HepG2 (cell line): ENCODE measurements at regions not wholly inside any gene's neighbourhood (a gene's known extent, or its start where the extent isn't known, plus 50 kb on each side); places are given as distances from the start of the nearest gene placed in this dataset.

Source experiments
- ATAC-seq: fragments of 200-7000 bp; cut with Tn5 transposase; 3 replicates; pipeline ENCODE4 v1.9.1; 2020; ENCODE audit warnings: mild to moderate bottlenecking, moderate library complexity
- BruUV-seq: library from RNA; stranded (reverse); fragments of 400-500 nt; replicated peaks from 2 replicates; lab custom pipeline; 2021; lab: Mats Ljungman, UMichigan
- CTCF ChIA-PET: fragments of 300-600 bp; formaldehyde crosslinking; extraction: SDS; loops from one replicate; lab custom pipeline; 2021; ENCODE audit warnings: low total read pairs, inconsistent platforms, low intra/inter-chr PET ratio; lab: Yijun Ruan, JAX
- POLR2A ChIA-PET: fragments of 350-600 bp; sonication (Branson Sonifier 250); formaldehyde crosslinking; loops from one replicate; lab custom pipeline; 2020; ENCODE audit warnings: antibody characterized with exemption, inconsistent platforms; lab: Yijun Ruan, JAX
- DNase-seq: peaks from one replicate; pipeline ENCODE4 v3.0.0-alpha.2; 2015; ENCODE audit warnings: low spot score
- FAIRE-seq: peaks from 3 replicates; lab custom pipeline; 2011; peaks lifted over from hg19 to GRCh38; lab: Jason Lieb, UNC
- H2AFZ ChIP-seq: one replicate; pipeline ENCODE4 v1.6.1; 2011; ENCODE audit warnings: low read length, inconsistent platforms
- H3K27ac ChIP-seq: fragments of 300-600 bp; 3 replicates; pipeline ENCODE4 v1.8.0; 2011; ENCODE audit warnings: mixed run types, mild to moderate bottlenecking, mixed read lengths, low read length, inconsistent platforms; ENCODE audit not compliant: insufficient read depth; ENCODE audit errors: extremely low read length
- H3K27me3 ChIP-seq, 2 experiments: fragments of 200-600 bp in 1 of 2; 2 replicates in 1 of 2; 3 replicates in 1 of 2; pipeline versions ENCODE4 v1.6.0 to v1.8.0; 2011; ENCODE audit warnings: low read length in 2 of 2, mild to moderate bottlenecking in 2 of 2, moderate library complexity in 2 of 2, inconsistent platforms in 1 of 2; ENCODE audit not compliant: insufficient read depth in 2 of 2, control insufficient read depth in 1 of 2
- H3K36me3 ChIP-seq, 2 experiments: fragments of 200-600 bp in 1 of 2; replicated peaks in 1 of 2; 2 replicates in 1 of 2; 3 replicates in 1 of 2; pipeline versions ENCODE4 v1.5.1 to v1.8.0; 2011; ENCODE audit warnings: low read length in 2 of 2, inconsistent platforms in 1 of 2; ENCODE audit not compliant: insufficient read depth in 2 of 2, control insufficient read depth in 1 of 2
- H3K4me1 ChIP-seq: 2 replicates; pipeline ENCODE4 v1.5.1; 2012; ENCODE audit warnings: low read length, inconsistent platforms; ENCODE audit not compliant: insufficient read depth
- H3K4me2 ChIP-seq: 2 replicates; pipeline ENCODE4 v1.6.0; 2011; ENCODE audit warnings: low read depth, low read length, inconsistent platforms
- H3K4me3 ChIP-seq, 3 experiments: fragments of 200-600 bp in 1 of 3; sonication (generic), shearing (Covaris generic) in 1 of 3; replicated peaks in 1 of 3; 2 replicates each; pipeline ENCODE4 v1.5.1; 2011 to 2016; ENCODE audit warnings: low read length in 3 of 3, inconsistent platforms in 2 of 3, low read depth in 2 of 3, mild to moderate bottlenecking in 2 of 3, control low read depth in 1 of 3, mixed read lengths in 1 of 3; ENCODE audit not compliant: insufficient read depth in 1 of 3
- H3K79me2 ChIP-seq: one replicate; pipeline ENCODE4 v1.6.1; 2011; ENCODE audit warnings: low read length, inconsistent platforms; ENCODE audit not compliant: insufficient read depth
- H3K9ac ChIP-seq: 2 replicates; pipeline ENCODE4 v1.6.0; 2011; ENCODE audit warnings: mild to moderate bottlenecking, low read depth, low read length, inconsistent platforms; ENCODE audit not compliant: insufficient read depth
- H3K9me3 ChIP-seq: 2 replicates; pipeline ENCODE4 v1.5.1; 2012; ENCODE audit warnings: mild to moderate bottlenecking, low read length
- H4K20me1 ChIP-seq: 2 replicates; pipeline ENCODE4 v1.6.0; 2011; ENCODE audit warnings: inconsistent platforms, mild to moderate bottlenecking, low read length, moderate library complexity; ENCODE audit not compliant: insufficient read depth
- AGO2 ChIP-seq: fragments of 200-400 bp; formaldehyde crosslinking; optimal IDR thresholded peaks from 2 replicates; pipeline ENCODE3; 2017; ENCODE audit warnings: mild to moderate bottlenecking, low read depth, low read length, moderate library complexity
- CCAR2 ChIP-seq: fragments of 200-400 bp; formaldehyde crosslinking; optimal IDR thresholded peaks from 2 replicates; pipeline ENCODE3; 2018; ENCODE audit warnings: low read depth, mild to moderate bottlenecking, low read length, moderate library complexity
- CCDC6 ChIP-seq: sonication (generic); formaldehyde crosslinking; IDR thresholded peaks from 2 replicates; pipeline ENCODE4 v1.8.1; 2022; ENCODE audit warnings: mild to moderate bottlenecking, missing genetic modification reagents, moderate library complexity
- FOXA3 ChIP-seq: IDR thresholded peaks from 2 replicates; pipeline ENCODE4 v1.6.1; 2016; ENCODE audit warnings: missing genetic modification reagents, missing compliant biosample characterization
- HDAC6 ChIP-seq: fragments of 200-600 bp; sonication (generic); IDR thresholded peaks from 2 replicates; pipeline ENCODE4 v1.7.0; 2017; ENCODE audit warnings: mild to moderate bottlenecking, antibody characterized with exemption, low read length, low read depth
- HIVEP1 ChIP-seq: sonication (generic); formaldehyde crosslinking; IDR thresholded peaks from 2 replicates; pipeline ENCODE4 v1.4.0; 2020; ENCODE audit warnings: mild to moderate bottlenecking, missing genetic modification reagents
- KDM5B ChIP-seq: sonication (generic); formaldehyde crosslinking; IDR thresholded peaks from 2 replicates; pipeline ENCODE4 v1.4.0; 2020; ENCODE audit warnings: missing genetic modification reagents, mild to moderate bottlenecking, borderline replicate concordance
- KMT2B ChIP-seq: IDR thresholded peaks from 2 replicates; pipeline ENCODE4 v1.6.1; 2016; ENCODE audit warnings: missing genetic modification reagents, missing compliant biosample characterization
- MEIS2 ChIP-seq: sonication (generic); formaldehyde crosslinking; IDR thresholded peaks from 2 replicates; pipeline ENCODE4 v1.9.0; 2021; ENCODE audit warnings: mild to moderate bottlenecking, missing genetic modification reagents
- PCBP1 ChIP-seq: fragments of 200-400 bp; formaldehyde crosslinking; IDR thresholded peaks from 2 replicates; pipeline ENCODE4 v1.6.1; 2017; ENCODE audit warnings: mild to moderate bottlenecking, low read depth, low read length, borderline replicate concordance
- RFX3 ChIP-seq: IDR thresholded peaks from 2 replicates; pipeline ENCODE4 v1.6.1; 2016; ENCODE audit warnings: missing biosample characterization, missing genetic modification reagents
- SALL2 ChIP-seq: sonication (generic); formaldehyde crosslinking; IDR thresholded peaks from 2 replicates; pipeline ENCODE4 v1.8.1; 2023; ENCODE audit warnings: mild to moderate bottlenecking, missing genetic modification reagents, inconsistent platforms
- ZFP36L1 ChIP-seq: sonication (generic); formaldehyde crosslinking; IDR thresholded peaks from 2 replicates; pipeline ENCODE4 v1.8.0; 2022; ENCODE audit warnings: mild to moderate bottlenecking, missing genetic modification reagents, moderate library complexity
- ZNF256 ChIP-seq: sonication (generic); formaldehyde crosslinking; conservative IDR thresholded peaks from 2 replicates; pipeline ENCODE4 v1.4.0; 2020; ENCODE audit warnings: missing genetic modification reagents
- ZNF569 ChIP-seq: sonication (generic); formaldehyde crosslinking; IDR thresholded peaks from 2 replicates; pipeline ENCODE4 v1.5.0; 2020; ENCODE audit warnings: mild to moderate bottlenecking, missing genetic modification reagents, moderate library complexity, borderline replicate concordance
- ZNF724P ChIP-seq: sonication (generic); formaldehyde crosslinking; IDR thresholded peaks from 2 replicates; pipeline ENCODE4 v1.8.0; 2022; ENCODE audit warnings: missing genetic modification reagents, borderline replicate concordance
- WGBS: methylation state at CpG from one replicate; pipeline ENCODE4 v1.1.6; 2017; ENCODE audit warnings: low lambda C conversion rate; 5-methylcytosine and 5-hydroxymethylcytosine counted together
- in situ Hi-C: cut with HindIII; loops from 2 replicates; pipeline ENCODE4 v1.10.0; 2017; ENCODE audit warnings: low pct_unique_long_range_greater_than_20kb; ENCODE audit not compliant: extremely low pct_ligation_motif_present
- intact Hi-C: fragments of 100-400 bp; cut with micrococcal nuclease; formaldehyde crosslinking; loops from one replicate; pipeline ENCODE4 v1.10.0; 2022; ENCODE audit not compliant: unreplicated experiment
- TF ChIP-seq, protein P1 (sequence below): IDR thresholded peaks from 2 replicates; pipeline ENCODE4 v1.6.1; 2016; ENCODE audit warnings: control low read depth
- TF ChIP-seq, protein P2 (sequence below): sonication (generic); formaldehyde crosslinking; IDR thresholded peaks from 2 replicates; pipeline ENCODE4 v1.5.0; 2020; ENCODE audit warnings: mild to moderate bottlenecking, missing genetic modification reagents
- TF ChIP-seq, protein P3 (sequence below): sonication (generic); formaldehyde crosslinking; IDR thresholded peaks from 2 replicates; pipeline ENCODE4 v1.8.1; 2023; ENCODE audit warnings: mild to moderate bottlenecking, moderate library complexity, missing genetic modification reagents
- TF ChIP-seq, protein P4 (sequence below): sonication (generic); formaldehyde crosslinking; IDR thresholded peaks from 2 replicates; pipeline ENCODE4 v1.8.1; 2023; ENCODE audit warnings: mild to moderate bottlenecking, inconsistent platforms, moderate library complexity, missing genetic modification reagents, borderline replicate concordance

DNA sequence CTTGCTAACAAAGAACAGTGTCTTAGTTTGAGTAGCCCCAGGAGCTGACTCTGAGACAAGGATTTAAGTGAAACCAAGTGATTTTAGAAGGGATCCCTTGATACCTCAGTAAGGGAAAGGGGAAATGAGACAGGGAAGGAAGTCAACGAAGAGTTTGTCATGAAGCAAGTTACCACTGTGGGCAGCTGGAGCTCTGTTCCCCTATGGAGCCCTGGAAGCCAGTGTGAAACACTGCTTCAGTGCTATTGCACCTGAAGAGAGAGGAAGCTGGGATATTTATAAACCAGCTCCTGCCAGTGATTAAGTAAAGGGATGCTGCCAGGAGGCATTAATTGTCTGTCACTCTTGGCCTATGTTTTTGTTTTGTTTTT lies 58.9 kb upstream of the WAPL start:
- no peak overlapping the region for H3K9ac ChIP-seq
- H3K4me1 ChIP-seq = peaks cover 17% of the 10 kb centered on the region; the same call in 1 of the 2 replicates
- no peak for DNase-seq
- WGBS = 45% methylated on average over 1 of the region's 1 CpG
- no peaks in the 10 kb centered on the region for H3K36me3 ChIP-seq
- no peak overlapping the region for H3K4me2 ChIP-seq
- no peak for ATAC-seq
- ChIA-PET POLR2A (no interaction called here), CTCF (no interaction called here)
- no peaks in the 10 kb centered on the region for H3K27me3 ChIP-seq
- in situ Hi-C loops (loop anchor here (5.0 kb wide), 2 partner anchors 48 to 183 kb away; no protein-coding TSS in a partner anchor), intact Hi-C loops (loop anchor here (10.0 kb wide), 1 partner anchor 126 kb away; no protein-coding TSS in a partner anchor)
- no TSS peak for BruUV-seq
- no peak overlapping the region for H3K4me3 ChIP-seq
- no peak overlapping the region for H3K27ac ChIP-seq
- H4K20me1 ChIP-seq = no peaks in the 10 kb centered on the region
- FAIRE-seq = no peak
- TF ChIP-seq ZNF256 (CRISPR knock-in tag) = no peak
- TF ChIP-seq ZNF724P (CRISPR knock-in tag) = no peak
- TF ChIP-seq SALL2 (CRISPR knock-in tag) = no peak
- TF ChIP-seq PCBP1 = no peak
- TF ChIP-seq KMT2B (CRISPR knock-in tag) = no peak
- TF ChIP-seq, protein P1, sequence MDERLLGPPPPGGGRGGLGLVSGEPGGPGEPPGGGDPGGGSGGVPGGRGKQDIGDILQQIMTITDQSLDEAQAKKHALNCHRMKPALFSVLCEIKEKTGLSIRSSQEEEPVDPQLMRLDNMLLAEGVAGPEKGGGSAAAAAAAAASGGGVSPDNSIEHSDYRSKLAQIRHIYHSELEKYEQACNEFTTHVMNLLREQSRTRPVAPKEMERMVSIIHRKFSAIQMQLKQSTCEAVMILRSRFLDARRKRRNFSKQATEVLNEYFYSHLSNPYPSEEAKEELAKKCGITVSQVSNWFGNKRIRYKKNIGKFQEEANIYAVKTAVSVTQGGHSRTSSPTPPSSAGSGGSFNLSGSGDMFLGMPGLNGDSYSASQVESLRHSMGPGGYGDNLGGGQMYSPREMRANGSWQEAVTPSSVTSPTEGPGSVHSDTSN (CRISPR knock-in tag) = no peak
- TF ChIP-seq AGO2 = no peak
- TF ChIP-seq HDAC6 = no peak
- TF ChIP-seq FOXA3 (CRISPR knock-in tag) = no peak
- TF ChIP-seq, protein P2, sequence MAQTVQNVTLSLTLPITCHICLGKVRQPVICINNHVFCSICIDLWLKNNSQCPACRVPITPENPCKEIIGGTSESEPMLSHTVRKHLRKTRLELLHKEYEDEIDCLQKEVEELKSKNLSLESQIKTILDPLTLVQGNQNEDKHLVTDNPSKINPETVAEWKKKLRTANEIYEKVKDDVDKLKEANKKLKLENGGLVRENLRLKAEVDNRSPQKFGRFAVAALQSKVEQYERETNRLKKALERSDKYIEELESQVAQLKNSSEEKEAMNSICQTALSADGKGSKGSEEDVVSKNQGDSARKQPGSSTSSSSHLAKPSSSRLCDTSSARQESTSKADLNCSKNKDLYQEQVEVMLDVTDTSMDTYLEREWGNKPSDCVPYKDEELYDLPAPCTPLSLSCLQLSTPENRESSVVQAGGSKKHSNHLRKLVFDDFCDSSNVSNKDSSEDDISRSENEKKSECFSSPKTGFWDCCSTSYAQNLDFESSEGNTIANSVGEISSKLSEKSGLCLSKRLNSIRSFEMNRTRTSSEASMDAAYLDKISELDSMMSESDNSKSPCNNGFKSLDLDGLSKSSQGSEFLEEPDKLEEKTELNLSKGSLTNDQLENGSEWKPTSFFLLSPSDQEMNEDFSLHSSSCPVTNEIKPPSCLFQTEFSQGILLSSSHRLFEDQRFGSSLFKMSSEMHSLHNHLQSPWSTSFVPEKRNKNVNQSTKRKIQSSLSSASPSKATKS (CRISPR knock-in tag) = no peak
- TF ChIP-seq ZFP36L1 (CRISPR knock-in tag) = no peak
- TF ChIP-seq CCAR2 = no peak
- TF ChIP-seq, protein P3, sequence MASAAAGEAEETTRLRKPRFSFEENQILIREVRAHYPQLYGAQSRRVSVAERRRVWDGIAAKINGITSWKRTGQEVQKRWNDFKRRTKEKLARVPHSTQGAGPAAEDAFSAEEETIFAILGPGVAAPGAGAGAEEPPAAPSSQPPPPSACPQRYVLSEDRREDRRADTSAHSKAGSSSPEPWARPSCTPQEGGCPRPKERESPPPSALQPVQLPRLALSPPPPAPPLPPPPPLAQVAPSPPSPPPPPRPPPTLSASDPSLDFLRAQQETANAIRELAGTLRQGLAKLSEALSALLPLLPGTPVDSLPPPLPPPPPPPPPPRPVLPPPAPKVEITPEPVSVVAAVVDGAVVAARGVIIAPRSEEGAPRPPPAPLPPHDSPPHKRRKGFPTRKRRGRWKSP (CRISPR knock-in tag) = no peak
- TF ChIP-seq, protein P4, sequence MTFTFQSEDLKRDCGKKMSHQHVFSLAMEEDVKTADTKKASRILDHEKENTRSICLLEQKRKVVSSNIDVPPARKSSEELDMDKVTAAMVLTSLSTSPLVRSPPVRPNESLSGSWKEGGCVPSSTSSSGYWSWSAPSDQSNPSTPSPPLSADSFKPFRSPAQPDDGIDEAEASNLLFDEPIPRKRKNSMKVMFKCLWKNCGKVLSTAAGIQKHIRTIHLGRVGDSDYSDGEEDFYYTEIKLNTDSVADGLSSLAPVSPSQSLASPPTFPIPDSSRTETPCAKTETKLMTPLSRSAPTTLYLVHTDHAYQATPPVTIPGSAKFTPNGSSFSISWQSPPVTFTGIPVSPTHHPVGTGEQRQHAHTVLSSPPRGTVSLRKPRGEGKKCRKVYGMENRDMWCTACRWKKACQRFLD (CRISPR knock-in tag) = no peak
- TF ChIP-seq CCDC6 (CRISPR knock-in tag) = no peak
- no peak for TF ChIP-seq ZNF569 (CRISPR knock-in tag)
- TF ChIP-seq HIVEP1 (CRISPR knock-in tag) = no peak
- TF ChIP-seq KDM5B = no peak
- TF ChIP-seq MEIS2 (CRISPR knock-in tag) = no peak
- no peak for TF ChIP-seq RFX3
- no peak overlapping the region for H2AFZ ChIP-seq
- H3K79me2 ChIP-seq = no peaks in the 10 kb centered on the region
- H3K9me3 ChIP-seq = no peaks in the 10 kb centered on the region
